ENCODE measurements at regions not wholly inside any gene's neighbourhood (a gene's known extent, or its start where the extent isn't known, plus 50 kb on each side); places are given as distances from the start of the nearest gene placed in this dataset.

DNA sequence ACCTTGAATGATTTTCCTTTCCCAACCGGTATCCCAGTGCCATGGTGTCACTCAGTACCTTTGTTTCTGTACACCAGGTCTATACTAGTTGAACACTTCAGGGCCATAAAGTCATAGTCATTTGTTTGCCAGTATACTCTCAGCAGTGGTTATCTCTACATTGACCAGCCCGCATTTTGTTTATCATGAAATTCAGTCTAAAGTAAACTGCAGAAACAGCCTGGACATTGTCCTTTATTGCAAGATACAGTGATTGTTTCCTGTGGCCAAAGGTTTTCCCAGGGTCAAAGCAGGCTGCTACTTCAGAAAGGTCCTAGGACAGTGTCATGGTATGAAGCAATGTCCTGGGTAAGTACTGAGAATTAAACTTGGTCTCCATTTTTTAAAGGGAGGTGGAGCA is 407.4 kb downstream of the RWDD3 start:
- TF ChIP-seq, protein P1, sequence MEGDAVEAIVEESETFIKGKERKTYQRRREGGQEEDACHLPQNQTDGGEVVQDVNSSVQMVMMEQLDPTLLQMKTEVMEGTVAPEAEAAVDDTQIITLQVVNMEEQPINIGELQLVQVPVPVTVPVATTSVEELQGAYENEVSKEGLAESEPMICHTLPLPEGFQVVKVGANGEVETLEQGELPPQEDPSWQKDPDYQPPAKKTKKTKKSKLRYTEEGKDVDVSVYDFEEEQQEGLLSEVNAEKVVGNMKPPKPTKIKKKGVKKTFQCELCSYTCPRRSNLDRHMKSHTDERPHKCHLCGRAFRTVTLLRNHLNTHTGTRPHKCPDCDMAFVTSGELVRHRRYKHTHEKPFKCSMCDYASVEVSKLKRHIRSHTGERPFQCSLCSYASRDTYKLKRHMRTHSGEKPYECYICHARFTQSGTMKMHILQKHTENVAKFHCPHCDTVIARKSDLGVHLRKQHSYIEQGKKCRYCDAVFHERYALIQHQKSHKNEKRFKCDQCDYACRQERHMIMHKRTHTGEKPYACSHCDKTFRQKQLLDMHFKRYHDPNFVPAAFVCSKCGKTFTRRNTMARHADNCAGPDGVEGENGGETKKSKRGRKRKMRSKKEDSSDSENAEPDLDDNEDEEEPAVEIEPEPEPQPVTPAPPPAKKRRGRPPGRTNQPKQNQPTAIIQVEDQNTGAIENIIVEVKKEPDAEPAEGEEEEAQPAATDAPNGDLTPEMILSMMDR (conservative IDR thresholded peaks at IDR 0.05; ENCODE audit: low read depth, low read length): no peak
- no peak for TF ChIP-seq EZH2phosphoT487 (IDR thresholded peaks at IDR 0.05; ENCODE audit: borderline replicate concordance, low read length)
